ENCODE measurements at regions not wholly inside any gene's neighbourhood (a gene's known extent, or its start where the extent isn't known, plus 50 kb on each side); places are given as distances from the start of the nearest gene placed in this dataset.

GRCh38 chr4:58435871-58436270, 1325.7 kb upstream of the IGFBP7 start:
- intact Hi-C loops (cut with DNase I; ENCODE audit: low total_unique reads) = no loop called here
- TF ChIP-seq POLR2A (IDR thresholded peaks at IDR 0.05) = no peak
- DNase-seq = no peak
- in situ Hi-C loops (cut with MboI; ENCODE audit: low pct_ligation_motif_present in 1 of 4, low pct_unique_long_range_greater_than_20kb in 1 of 4, low sequenced_read_pairs in 3 of 4) = no loop called here
- H3K4me3 ChIP-seq = no peak overlapping the region
- H3K9me3 ChIP-seq = no peaks in the 10 kb centered on the region
- no peak overlapping the region for H3K27ac ChIP-seq
- WGBS, 2 donors (ENCODE audit: low coverage in 1 of 2) = 92 to 94% methylated on average over 7 to 11 of the region's 11 CpGs
- no peaks in the 10 kb centered on the region for H3K36me3 ChIP-seq
- no peaks in the 10 kb centered on the region for H3K4me1 ChIP-seq
- H3K27me3 ChIP-seq = no peaks in the 10 kb centered on the region

GRCh38 chr4:58413849-58414248, 1303.7 kb upstream of the IGFBP7 start:
- Histone ChIP-seq H3K4me1 (no peaks in the 10 kb centered on the region), H3K4me3 (no peak overlapping the region), H3K27me3 (no peaks in the 10 kb centered on the region), H3K9me3 (no peaks in the 10 kb centered on the region), H3K36me3 (no peaks in the 10 kb centered on the region), H3K27ac (no peak overlapping the region)
- TF ChIP-seq POLR2A (IDR thresholded peaks at IDR 0.05) (no peak), EP300 (IDR thresholded peaks at IDR 0.05; ENCODE audit: low read depth) (no peak), POLR2AphosphoS5 (IDR thresholded peaks at IDR 0.05) (no peak), CTCF (IDR thresholded peaks at IDR 0.05) (no peak)
- intact Hi-C loops (cut with DNase I; ENCODE audit: low total_unique reads) = no loop called here
- WGBS, 2 donors (ENCODE audit: low coverage in 1 of 2) = 38 to 57% methylated on average over 1 of the region's 1 CpG
- in situ Hi-C loops (cut with MboI; ENCODE audit: low pct_ligation_motif_present in 1 of 4, low pct_unique_long_range_greater_than_20kb in 1 of 4, low sequenced_read_pairs in 3 of 4) = no loop called here
- no peak for DNase-seq

- Histone ChIP-seq H3K9me3 (no peaks in the 10 kb centered on the region), H3K27ac (no peak overlapping the region), H3K36me3 (no peaks in the 10 kb centered on the region), H3K4me1 (no peaks in the 10 kb centered on the region), H3K4me3 (no peak overlapping the region), H3K27me3 (no peaks in the 10 kb centered on the region)
- WGBS, 2 donors (ENCODE audit: low coverage in 1 of 2) = 69 to 76% methylated on average over 2 of the region's 2 CpGs
- no peak for DNase-seq
- no peak for TF ChIP-seq POLR2AphosphoS5 (IDR thresholded peaks at IDR 0.05)
- no peak for TF ChIP-seq CTCF (IDR thresholded peaks at IDR 0.05)
- TF ChIP-seq EP300 (IDR thresholded peaks at IDR 0.05; ENCODE audit: low read depth) = no peak
- no peak for TF ChIP-seq POLR2A (IDR thresholded peaks at IDR 0.05)
- in situ Hi-C loops (cut with MboI; ENCODE audit: low pct_ligation_motif_present in 1 of 4, low pct_unique_long_range_greater_than_20kb in 1 of 4, low sequenced_read_pairs in 3 of 4) (no loop called here), intact Hi-C loops (cut with DNase I; ENCODE audit: low total_unique reads) (no loop called here)
Observed at GRCh38 chr4:58411904-58412303, 1301.7 kb upstream of the IGFBP7 start.

GRCh38 chr4:58406762-58407161, 1296.6 kb upstream of the IGFBP7 start:
- TF ChIP-seq CTCF (IDR thresholded peaks at IDR 0.05) (no peak), EP300 (IDR thresholded peaks at IDR 0.05; ENCODE audit: low read depth) (no peak), POLR2A (IDR thresholded peaks at IDR 0.05) (no peak), POLR2AphosphoS5 (IDR thresholded peaks at IDR 0.05) (no peak)
- intact Hi-C loops (cut with DNase I; ENCODE audit: low total_unique reads) (no loop called here), in situ Hi-C loops (cut with MboI; ENCODE audit: low pct_ligation_motif_present in 1 of 4, low pct_unique_long_range_greater_than_20kb in 1 of 4, low sequenced_read_pairs in 3 of 4) (no loop called here)
- 78 to 84% methylated on average over 2 of the region's 2 CpGs for WGBS, 2 donors (ENCODE audit: low coverage in 1 of 2)
- no peak overlapping the region for H3K27ac ChIP-seq
- H3K9me3 ChIP-seq = no peaks in the 10 kb centered on the region
- no peak overlapping the region for H3K4me3 ChIP-seq
- H3K27me3 ChIP-seq = no peaks in the 10 kb centered on the region
- no peaks in the 10 kb centered on the region for H3K4me1 ChIP-seq
- DNase-seq = no peak
- no peaks in the 10 kb centered on the region for H3K36me3 ChIP-seq

- in situ Hi-C loops (cut with MboI; ENCODE audit: low pct_ligation_motif_present in 1 of 4, low pct_unique_long_range_greater_than_20kb in 1 of 4, low sequenced_read_pairs in 3 of 4) = no loop called here
- no peak for DNase-seq
- Histone ChIP-seq H3K4me3 (no peak overlapping the region), H3K4me1 (no peaks in the 10 kb centered on the region), H3K9me3 (no peaks in the 10 kb centered on the region), H3K27me3 (no peaks in the 10 kb centered on the region), H3K27ac (no peak overlapping the region), H3K36me3 (no peaks in the 10 kb centered on the region)
- TF ChIP-seq EP300 (IDR thresholded peaks at IDR 0.05; ENCODE audit: low read depth) (no peak), POLR2A (IDR thresholded peaks at IDR 0.05) (no peak), POLR2AphosphoS5 (IDR thresholded peaks at IDR 0.05) (no peak), CTCF (IDR thresholded peaks at IDR 0.05) (no peak)
- intact Hi-C loops (cut with DNase I; ENCODE audit: low total_unique reads) = no loop called here
Observed at GRCh38 chr4:58368221-58368620, 1258.0 kb upstream of the IGFBP7 start.

Data from transverse colon (tissue), 4 donors.